GM19372 (cell line): ENCODE measurements at regions not wholly inside any gene's neighbourhood (a gene's known extent, or its start where the extent isn't known, plus 50 kb on each side); places are given as distances from the start of the nearest gene placed in this dataset.

Source experiments
- ATAC-seq: cut with Tn5 transposase; IDR thresholded peaks from one replicate; pipeline ENCODE4 v1.9.1; 2021; ENCODE audit warnings: mild to moderate bottlenecking, low read depth, moderate library complexity; ENCODE audit not compliant: unreplicated experiment

- no peak for ATAC-seq
Observed at GRCh38 chr10:1952126-1953095, 215.1 kb upstream of the ADARB2 start.

- no peak for ATAC-seq
Observed at GRCh38 chr10:1950803-1951495, 213.6 kb upstream of the ADARB2 start.

- no peak for ATAC-seq
Observed at GRCh38 chr10:1947464-1948003, 210.2 kb upstream of the ADARB2 start.

GRCh38 chr10:1944487-1944886 is 207.2 kb upstream of the ADARB2 start:
- ATAC-seq: no peak

GRCh38 chr10:1942478-1942877 is 205.2 kb upstream of the ADARB2 start:
- no peak for ATAC-seq

GRCh38 chr10:1939016-1939415 is 201.7 kb upstream of the ADARB2 start:
- ATAC-seq: no peak

GRCh38 chr10:1938317-1938716 is 201.0 kb upstream of the ADARB2 start:
- ATAC-seq: no peak

GRCh38 chr10:1935912-1936311 is 198.6 kb upstream of the ADARB2 start:
- no peak for ATAC-seq

- no peak for ATAC-seq
Observed at GRCh38 chr10:1933215-1933614, 195.9 kb upstream of the ADARB2 start.

GRCh38 chr10:1932692-1933094 is 195.4 kb upstream of the ADARB2 start:
- no peak for ATAC-seq

GRCh38 chr10:1928606-1929005 is 191.3 kb upstream of the ADARB2 start:
- no peak for ATAC-seq

- ATAC-seq: no peak
Observed at GRCh38 chr10:1923998-1924397, 186.7 kb upstream of the ADARB2 start.

GRCh38 chr10:1923586-1923985 is 186.3 kb upstream of the ADARB2 start:
- ATAC-seq: no peak

- no peak for ATAC-seq
Observed at GRCh38 chr10:1920941-1921340, 183.6 kb upstream of the ADARB2 start.

GRCh38 chr10:1920127-1920526 is 182.8 kb upstream of the ADARB2 start:
- ATAC-seq: no peak

- no peak for ATAC-seq
Observed at GRCh38 chr10:1911771-1912170, 174.4 kb upstream of the ADARB2 start.

GRCh38 chr10:1903982-1904381 is 166.7 kb upstream of the ADARB2 start:
- ATAC-seq: no peak

GRCh38 chr10:1896153-1896552 is 158.8 kb upstream of the ADARB2 start:
- ATAC-seq: no peak

GRCh38 chr10:1895691-1896090 is 158.4 kb upstream of the ADARB2 start:
- ATAC-seq: no peak

GRCh38 chr10:1894912-1895311 is 157.6 kb upstream of the ADARB2 start:
- ATAC-seq: no peak

- no peak for ATAC-seq
Observed at GRCh38 chr10:1893941-1894340, 156.6 kb upstream of the ADARB2 start.
